NCI-H1930 (cell line): ENCODE measurements at regions not wholly inside any gene's neighbourhood (a gene's known extent, or its start where the extent isn't known, plus 50 kb on each side); places are given as distances from the start of the nearest gene placed in this dataset.
A peak's percentile ranks its signal among the peaks of the same experiment; 100 is the strongest.
"Not testable (repeated sequence)": the region's sequence is repeated elsewhere in the genome, so short reads cannot be mapped to it uniquely, and the experiment has no call there.

ENCODE experiments used
- DNase-seq, 2 experiments: peaks; one replicate each; lab custom pipeline; 2025; lab: John Stamatoyannopoulos, UW

- DNase-seq, result no peak
Observed at GRCh38 chr18:70822117-70822516, 533.3 kb downstream of the SOCS6 start.

DNA sequence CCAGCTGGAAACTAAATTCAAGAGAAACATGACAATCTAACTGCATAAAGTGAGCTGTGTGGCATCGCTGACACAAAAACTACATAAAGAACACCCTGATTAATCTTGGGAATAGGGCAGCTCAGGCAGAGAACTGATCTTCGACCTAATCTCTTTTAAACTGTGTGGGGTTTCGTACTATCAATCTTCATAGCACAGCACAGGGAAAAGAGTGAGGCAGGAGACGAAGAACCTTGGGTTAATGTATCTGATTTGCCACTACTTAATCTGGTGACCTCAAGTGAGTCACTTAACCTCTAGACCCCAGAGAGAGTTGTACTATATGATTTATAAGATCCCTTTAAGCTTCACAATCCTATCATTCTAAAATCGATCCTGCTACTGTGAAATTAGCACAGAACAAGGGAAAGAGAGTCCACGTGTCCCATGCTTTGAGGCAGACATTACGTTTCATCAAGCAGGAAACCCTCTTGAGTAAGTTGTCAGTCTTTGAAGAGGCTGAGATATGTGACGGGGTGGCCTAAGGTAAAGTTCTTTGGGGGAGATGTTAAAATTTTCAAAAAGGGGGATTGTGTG lies 519.7 kb downstream of the SOCS6 start:
- DNase-seq, result no peak

DNA sequence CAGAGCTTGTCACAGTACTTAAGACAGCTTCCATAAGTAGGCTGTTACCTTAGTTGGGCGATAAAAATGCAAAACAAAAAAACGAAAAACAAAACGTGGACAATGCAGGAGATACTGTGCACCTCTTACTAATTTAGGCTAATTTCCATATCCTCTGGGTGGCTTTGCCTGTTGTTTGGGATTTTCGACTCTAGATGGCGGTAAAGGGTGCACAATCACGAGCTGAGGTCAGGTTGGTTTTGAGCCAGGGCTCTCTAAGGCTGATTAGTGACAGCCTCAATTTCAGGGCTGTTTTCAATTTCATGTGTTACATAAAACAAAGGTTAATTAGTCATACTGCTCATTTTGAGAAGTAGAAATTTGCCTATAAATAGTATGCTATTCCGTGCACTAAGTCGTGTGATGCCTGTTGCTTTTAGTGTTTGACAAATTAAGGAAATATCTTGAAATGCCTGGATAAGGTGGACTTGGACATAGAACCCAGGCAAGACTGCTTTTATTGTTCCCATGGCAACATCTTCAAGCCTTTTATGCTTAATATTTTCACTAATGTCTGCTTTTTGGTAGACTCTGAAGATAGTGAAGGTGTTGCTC lies 493.1 kb downstream of the SOCS6 start:
- DNase-seq, result no peak

DNA sequence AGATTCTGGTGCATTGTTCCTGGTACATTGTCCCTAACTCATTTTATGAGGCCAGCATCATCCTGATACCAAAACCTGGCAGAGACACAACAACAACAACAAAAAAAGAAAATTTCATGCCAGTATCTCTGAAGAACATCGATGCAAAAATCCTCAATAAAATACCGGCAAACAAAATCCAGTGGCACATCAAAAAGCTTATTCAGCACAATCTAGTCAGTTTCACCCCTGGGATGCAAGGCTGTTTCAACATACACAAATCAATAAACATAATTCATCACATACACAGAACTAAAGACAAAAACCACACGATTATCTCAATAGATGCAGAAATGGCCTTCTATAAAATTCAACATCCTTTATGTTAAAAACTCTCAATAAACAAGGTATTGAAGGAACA lies 477.4 kb downstream of the SOCS6 start:
- DNase-seq, result not testable (repeated sequence)

DNA sequence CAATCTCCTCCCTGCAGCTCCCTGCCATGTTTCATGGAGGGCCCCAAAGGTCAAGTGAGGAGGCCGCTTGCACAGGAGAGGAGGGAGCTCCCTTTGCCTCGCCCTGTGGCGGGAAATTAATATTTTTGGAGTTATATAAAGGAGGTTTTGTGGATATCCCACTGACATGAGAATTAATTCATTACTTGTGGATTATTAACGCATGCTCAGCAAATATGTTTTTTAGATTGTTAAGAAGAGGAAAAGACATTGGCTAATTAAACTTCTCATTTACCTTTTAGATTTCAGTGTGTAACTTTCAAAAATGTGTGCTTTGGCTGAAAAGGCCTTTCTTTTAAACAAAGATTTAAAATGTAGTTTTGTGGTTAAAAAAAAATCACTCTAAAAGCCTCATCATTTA lies 474.0 kb downstream of the SOCS6 start:
- DNase-seq, result no peak

- DNase-seq, result no peak
Observed at GRCh38 chr18:70758780-70759179, 469.9 kb downstream of the SOCS6 start.

DNA sequence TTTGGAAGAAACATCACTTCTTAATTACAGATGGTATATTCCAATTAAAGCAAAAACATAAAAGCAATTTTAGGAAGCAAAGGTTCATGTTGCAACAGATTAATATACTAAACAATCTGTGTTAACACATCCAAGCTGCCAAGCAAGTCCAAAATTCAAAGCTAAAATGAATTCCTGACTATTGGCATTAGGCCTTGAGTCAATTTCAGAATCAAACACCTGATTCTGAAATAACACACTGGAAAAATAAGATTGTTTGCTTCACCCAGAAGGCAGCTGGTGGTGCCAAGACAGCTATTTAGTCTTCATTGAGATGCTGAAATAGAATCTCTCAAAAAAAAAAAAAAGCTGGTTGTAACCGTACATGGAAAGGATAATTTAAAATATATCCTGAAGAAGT lies 465.6 kb downstream of the SOCS6 start:
- no peak for DNase-seq

DNA sequence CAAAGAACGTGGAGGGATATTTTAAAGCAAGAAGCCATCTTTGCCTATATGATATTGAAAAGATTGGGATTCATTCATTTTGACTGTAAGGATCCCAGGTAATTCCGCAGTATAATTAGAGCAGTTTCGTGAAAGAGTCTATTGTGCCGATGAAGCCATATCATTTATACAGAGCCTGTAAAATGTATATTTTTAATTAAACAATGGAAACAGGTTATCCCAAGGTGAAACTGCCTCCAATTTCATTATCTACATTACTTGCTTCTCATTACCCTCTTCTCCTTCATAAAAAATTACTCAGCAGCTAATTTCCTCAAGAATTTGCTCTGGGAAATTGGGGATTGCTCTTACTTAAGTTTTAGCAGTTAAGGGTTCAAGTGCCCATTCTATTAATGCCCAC lies 444.1 kb downstream of the SOCS6 start:
- DNase-seq, result no peak

DNA sequence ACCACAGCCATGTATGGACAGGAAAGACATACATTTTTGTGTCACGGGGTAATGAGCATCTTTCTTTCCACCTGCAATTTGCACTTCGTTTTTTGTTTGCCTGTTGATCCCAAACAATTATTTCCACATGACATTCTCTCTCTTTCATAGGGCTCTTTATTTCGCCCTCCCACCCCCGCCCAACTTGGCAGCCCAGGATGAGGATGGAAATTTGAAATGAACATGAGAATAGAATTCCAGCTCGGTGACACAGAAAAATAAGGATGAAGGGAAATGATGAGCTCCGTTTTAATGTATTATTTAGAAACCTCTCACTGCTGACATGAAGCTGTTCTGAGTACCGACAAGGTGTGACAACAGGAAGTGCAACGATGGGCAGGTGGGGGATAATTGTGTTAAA lies 443.3 kb downstream of the SOCS6 start:
- DNase-seq, result peak; percentile 74 to 76

DNA sequence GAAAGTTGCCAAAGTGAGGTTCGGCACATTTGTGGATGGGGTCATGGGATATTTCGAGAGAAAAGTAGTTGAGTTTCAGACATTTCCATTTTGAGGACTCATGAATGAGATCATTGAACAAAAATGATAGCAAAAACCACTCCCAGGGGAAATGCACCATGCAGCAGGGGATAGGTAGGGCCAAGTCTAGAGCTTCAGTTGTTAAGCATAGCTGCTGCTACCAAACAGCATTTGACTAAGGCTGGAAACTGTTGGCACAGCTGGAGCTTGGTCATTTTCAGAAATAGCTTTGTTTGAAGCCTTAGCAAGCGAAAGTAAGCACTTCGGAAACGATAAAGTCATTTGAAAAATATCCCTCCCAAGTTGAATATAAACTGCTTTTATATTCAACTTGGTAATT lies 431.8 kb downstream of the SOCS6 start:
- DNase-seq, result no peak

DNA sequence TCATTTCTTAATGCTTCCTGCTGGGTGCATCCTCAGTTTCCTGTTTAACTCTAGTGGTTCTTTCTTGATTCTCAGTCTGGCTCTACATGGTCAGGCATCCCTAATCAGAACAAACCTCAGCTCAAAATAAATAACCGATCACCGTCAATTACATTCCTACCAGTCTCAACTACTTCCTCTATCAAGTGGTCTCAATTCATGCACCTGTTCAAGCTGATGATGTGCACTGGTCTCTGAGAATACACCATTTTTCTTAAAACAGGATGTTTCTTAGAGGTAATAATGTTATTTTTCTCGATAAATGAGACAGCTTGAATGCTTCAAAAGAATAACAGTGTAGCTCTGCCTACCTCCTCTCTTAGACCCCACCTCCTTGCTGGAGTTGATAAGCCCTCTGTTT lies 420.9 kb downstream of the SOCS6 start:
- DNase-seq, result no peak

- DNase-seq, result no peak
Observed at GRCh38 chr18:70709144-70709543, 420.3 kb downstream of the SOCS6 start.

- no peak for DNase-seq
Observed at GRCh38 chr18:70705831-70706416, 417.1 kb downstream of the SOCS6 start.

DNA sequence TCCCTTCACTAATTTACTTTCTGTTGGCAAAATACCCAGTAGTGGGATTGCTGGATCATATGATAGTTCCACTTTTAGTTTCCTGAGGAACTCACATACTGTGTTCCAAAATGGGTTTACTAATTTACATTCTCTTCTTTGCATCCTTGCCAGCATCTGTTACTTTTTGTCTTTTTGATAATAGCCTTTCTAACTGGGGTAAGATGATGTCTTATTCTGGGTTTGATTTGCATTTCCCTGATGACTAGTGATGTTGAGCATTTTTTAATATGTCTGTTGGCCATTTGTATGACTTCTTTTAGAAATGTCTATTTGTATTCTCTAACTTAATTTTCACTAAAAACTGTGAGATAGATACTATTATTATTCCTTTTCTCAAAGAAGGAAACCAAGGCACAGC lies 411.7 kb downstream of the SOCS6 start:
- DNase-seq, result no peak

GRCh38 chr18:70698574-70698973 lies 409.7 kb downstream of the SOCS6 start:
- no peak for DNase-seq

GRCh38 chr18:70693246-70693645 lies 404.4 kb downstream of the SOCS6 start:
- DNase-seq, result no peak

- DNase-seq, result not testable (repeated sequence)
Observed at GRCh38 chr18:70689765-70690164, 400.9 kb downstream of the SOCS6 start.

GRCh38 chr18:70688286-70688685 lies 399.4 kb downstream of the SOCS6 start:
- no peak for DNase-seq

DNA sequence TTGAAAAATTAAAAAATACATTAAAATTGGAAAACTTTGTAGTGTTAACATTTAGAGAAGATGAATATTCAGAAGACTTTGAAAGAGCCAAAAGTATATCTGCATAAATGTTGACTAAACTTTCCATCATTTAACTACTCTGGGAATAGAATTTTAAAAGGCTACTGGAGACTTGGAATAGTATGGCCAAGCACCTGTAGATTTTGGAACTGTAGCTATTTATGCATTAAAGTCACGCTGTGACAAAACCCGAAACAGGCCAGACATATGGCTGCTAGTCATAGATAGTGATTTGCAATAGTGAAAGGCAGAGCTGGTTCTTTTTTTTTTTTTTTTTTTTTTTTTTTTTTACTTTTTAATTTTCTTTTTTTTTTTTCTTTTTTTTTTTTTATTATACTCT lies 396.0 kb downstream of the SOCS6 start:
- DNase-seq, result no peak

DNA sequence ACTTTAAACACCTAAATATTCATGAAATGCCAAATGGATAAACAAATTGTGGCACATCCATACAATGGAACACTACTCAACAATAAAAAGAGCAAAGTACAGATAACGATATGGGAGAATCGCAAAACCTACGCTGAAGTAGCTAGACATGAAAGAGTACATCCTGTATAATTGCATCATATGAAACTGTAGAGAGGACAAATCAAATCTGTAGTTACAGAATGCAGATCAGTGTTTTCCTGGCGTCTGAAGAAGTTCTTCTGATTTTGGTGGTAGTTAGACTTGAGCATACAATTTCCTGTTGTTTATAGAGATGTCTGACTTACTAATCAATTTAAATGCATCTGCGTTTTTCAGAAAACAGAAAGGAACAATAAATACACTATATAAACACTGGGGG lies 394.4 kb downstream of the SOCS6 start:
- no peak for DNase-seq

GRCh38 chr18:70674896-70675295 lies 386.1 kb downstream of the SOCS6 start:
- DNase-seq, result no peak

DNA sequence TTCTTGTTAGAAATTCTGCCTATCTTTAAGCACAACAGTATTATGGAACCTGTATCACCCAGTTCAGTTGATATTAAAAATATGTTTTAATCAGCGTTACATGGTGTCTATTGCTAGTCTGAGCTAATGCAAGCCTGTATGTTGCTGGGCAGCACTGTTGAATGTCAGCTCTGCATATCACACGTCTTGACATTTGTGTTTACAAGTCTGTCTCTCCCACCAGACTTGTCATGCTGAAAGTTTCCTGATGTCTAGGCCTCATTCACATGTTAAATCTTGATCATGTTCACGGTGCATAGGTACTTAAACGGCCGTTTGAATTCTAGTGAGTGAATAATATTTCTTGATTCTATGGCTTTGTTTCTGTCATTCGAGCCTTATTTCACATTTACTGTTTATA lies 385.0 kb downstream of the SOCS6 start:
- DNase-seq, result no peak

DNA sequence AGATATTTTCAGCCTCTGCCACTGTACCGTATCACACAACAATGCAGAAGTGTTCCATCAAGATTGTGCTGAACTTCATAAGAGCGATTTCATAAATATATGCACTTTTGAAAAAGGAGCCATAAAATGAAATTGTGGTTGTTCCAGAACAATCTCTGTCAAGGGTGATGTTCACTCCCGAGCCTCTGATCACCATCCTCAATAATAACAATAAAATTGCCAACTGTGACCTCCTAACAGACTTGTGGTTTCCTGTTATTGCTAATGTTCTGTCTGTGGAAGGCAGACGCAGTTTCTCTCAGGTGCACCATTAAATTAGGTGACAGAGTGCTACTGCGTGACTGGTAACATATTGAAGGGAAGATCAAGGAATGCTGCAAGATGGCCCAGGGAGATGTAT lies 383.7 kb downstream of the SOCS6 start:
- no peak for DNase-seq
